IMR-90 (cell line): ENCODE measurements at regions not wholly inside any gene's neighbourhood (a gene's known extent, or its start where the extent isn't known, plus 50 kb on each side); places are given as distances from the start of the nearest gene placed in this dataset.

Experiments
- ATAC-seq: fragments of 200-7000 bp; cut with Tn5 transposase; 2 replicates; pipeline ENCODE4 v1.9.1; 2020; ENCODE audit warnings: low read depth, mild to moderate bottlenecking, moderate library complexity
- BruUV-seq: library from RNA; stranded (reverse); fragments of 400-500 nt; replicated peaks from 2 replicates; lab custom pipeline; 2021; lab: Mats Ljungman, UMichigan
- CTCF ChIA-PET: fragments of 300-600 bp; formaldehyde crosslinking; extraction: SDS; loops from one replicate; lab custom pipeline; 2021; ENCODE audit warnings: antibody characterized with exemption; lab: Yijun Ruan, JAX
- POLR2A ChIA-PET: fragments of 300-600 bp; sonication (Branson Sonifier 250); formaldehyde crosslinking; loops from one replicate; lab custom pipeline; 2022; ENCODE audit warnings: antibody characterized with exemption; ENCODE audit not compliant: unreplicated experiment; lab: Charles Lee
- DNase-seq: peaks from one replicate; pipeline ENCODE4 v3.0.0; 2013
- H2AFZ ChIP-seq: replicated peaks from 2 replicates; pipeline ENCODE3; 2013; ENCODE audit warnings: low read length, mild to moderate bottlenecking; ENCODE audit not compliant: poor library complexity
- H2AK5ac ChIP-seq: 2 replicates; pipeline ENCODE4 v1.6.1; 2013; ENCODE audit warnings: low read depth, low read length, inconsistent platforms
- H2AK9ac ChIP-seq: replicated peaks from 2 replicates; pipeline ENCODE3; 2013; ENCODE audit warnings: mild to moderate bottlenecking, low read depth, low read length, moderate library complexity; ENCODE audit not compliant: poor library complexity
- H2BK120ac ChIP-seq: 2 replicates; pipeline ENCODE4 v1.6.1; 2013; ENCODE audit warnings: low read depth, low read length, inconsistent platforms
- H2BK15ac ChIP-seq: 3 replicates; pipeline ENCODE4 v1.6.1; 2013; ENCODE audit warnings: low read depth, low read length, inconsistent platforms
- H2BK20ac ChIP-seq: 2 replicates; pipeline ENCODE4 v1.6.1; 2013; ENCODE audit warnings: low read depth, mild to moderate bottlenecking, inconsistent platforms, low read length, moderate library complexity
- H2BK5ac ChIP-seq: 2 replicates; pipeline ENCODE4 v1.6.1; 2013; ENCODE audit warnings: mild to moderate bottlenecking, low read depth, low read length, inconsistent platforms; ENCODE audit not compliant: poor library complexity, severe bottlenecking
- H3K14ac ChIP-seq: replicated peaks from 2 replicates; pipeline ENCODE4 v1.6.1; 2013; ENCODE audit warnings: low read depth, low read length, inconsistent platforms
- H3K18ac ChIP-seq: 2 replicates; pipeline ENCODE4 v1.6.1; 2013; ENCODE audit warnings: low read depth, low read length, control low read depth
- H3K23ac ChIP-seq: 2 replicates; pipeline ENCODE4 v1.6.1; 2013; ENCODE audit warnings: low read depth, low read length, inconsistent platforms
- H3K27ac ChIP-seq: 2 replicates; pipeline ENCODE4 v1.5.1; 2013; ENCODE audit warnings: mild to moderate bottlenecking, control low read depth, low read length; ENCODE audit not compliant: insufficient read depth
- H3K27me3 ChIP-seq: 2 replicates; pipeline ENCODE4 v1.6.1; 2013; ENCODE audit warnings: low read length; ENCODE audit not compliant: control insufficient read depth, insufficient read depth
- H3K36me3 ChIP-seq: 2 replicates; pipeline ENCODE4 v1.6.1; 2013; ENCODE audit warnings: low read length, mixed read lengths; ENCODE audit not compliant: control insufficient read depth, insufficient read depth
- H3K4ac ChIP-seq: 2 replicates; pipeline ENCODE4 v1.6.1; 2013; ENCODE audit warnings: low read depth, low read length, inconsistent platforms
- H3K4me1 ChIP-seq: 2 replicates; pipeline ENCODE4 v1.6.1; 2013; ENCODE audit warnings: low read length, mixed read lengths; ENCODE audit not compliant: control insufficient read depth, insufficient read depth
- H3K4me2 ChIP-seq: 2 replicates; pipeline ENCODE4 v1.6.1; 2013; ENCODE audit warnings: low read depth, mild to moderate bottlenecking, control low read depth, low read length, moderate library complexity
- H3K4me3 ChIP-seq: 2 replicates; pipeline ENCODE4 v1.5.1; 2013; ENCODE audit warnings: low read depth, mild to moderate bottlenecking, control low read depth, low read length, moderate library complexity; ENCODE audit not compliant: insufficient read depth
- H3K56ac ChIP-seq: 2 replicates; pipeline ENCODE4 v1.6.1; 2013; ENCODE audit warnings: low read length, inconsistent platforms; ENCODE audit not compliant: insufficient read depth; ENCODE audit errors: extremely low read depth
- H3K79me1 ChIP-seq, 2 experiments: 2 replicates each; pipeline ENCODE4 v1.6.1; 2013; ENCODE audit warnings: low read length in 2 of 2, inconsistent platforms in 1 of 2, low read depth in 1 of 2
- H3K9ac ChIP-seq: 2 replicates; pipeline ENCODE4 v1.6.1; 2013; ENCODE audit warnings: low read depth, low read length, control low read depth
- H3K9me1 ChIP-seq: 2 replicates; pipeline ENCODE4 v1.6.1; 2013; ENCODE audit warnings: low read length, inconsistent platforms; ENCODE audit not compliant: insufficient read depth
- H3K9me3 ChIP-seq: 2 replicates; pipeline ENCODE4 v1.6.1; 2013; ENCODE audit warnings: low read length; ENCODE audit not compliant: control insufficient read depth, insufficient read depth
- H4K20me1 ChIP-seq: 2 replicates; pipeline ENCODE4 v1.6.1; 2013; ENCODE audit warnings: low read length, inconsistent platforms; ENCODE audit not compliant: insufficient read depth
- H4K5ac ChIP-seq: 2 replicates; pipeline ENCODE4 v1.6.1; 2013; ENCODE audit warnings: mild to moderate bottlenecking, low read depth, low read length, control low read depth
- H4K8ac ChIP-seq, 2 experiments: 2 replicates each; pipeline ENCODE4 v1.6.1; 2013; ENCODE audit warnings: low read depth in 2 of 2, low read length in 2 of 2, control low read depth in 1 of 2, inconsistent platforms in 1 of 2
- H4K91ac ChIP-seq: 2 replicates; pipeline ENCODE4 v1.6.1; 2013; ENCODE audit warnings: low read depth, low read length, inconsistent platforms; ENCODE audit not compliant: insufficient read depth
- CHD1 ChIP-seq: IDR thresholded peaks from 2 replicates; pipeline ENCODE4 v1.6.1; 2012; ENCODE audit warnings: low read depth, low read length, improper control_type of control experiment
- NFE2L2 ChIP-seq: fragments of 150-350 bp; IDR thresholded peaks from 2 replicates; pipeline ENCODE4 v1.6.1; 2016; ENCODE audit warnings: low read depth, mild to moderate bottlenecking, low read length
- WGBS, 2 experiments: methylation state at CpG; one replicate each; pipeline versions ENCODE4 v1.1.5 to v1.1.7; 2013; ENCODE audit warnings: missing lambda C conversion rate in 2 of 2; ENCODE audit not compliant: insufficient read length in 1 of 2; ENCODE audit errors: extremely low coverage in 2 of 2; 5-methylcytosine and 5-hydroxymethylcytosine counted together
- dilution Hi-C: fragments of 300-500 bp; cut with HindIII; formaldehyde crosslinking; loops from one replicate; pipeline ENCODE4 v1.14.3; 2018; ENCODE audit warnings: low sequenced_read_pairs; ENCODE audit not compliant: unreplicated experiment
- in situ Hi-C: fragments of 300-500 bp; cut with MboI; formaldehyde crosslinking; loops from 3 replicates; pipeline ENCODE4 v1.14.3; 2019; ENCODE audit warnings: low sequenced_read_pairs, inconsistent platforms, mixed read lengths
- intact Hi-C: fragments of 100-400 bp; cut with micrococcal nuclease; formaldehyde crosslinking; loops from 2 replicates; pipeline ENCODE4 v1.10.0; 2022

DNA sequence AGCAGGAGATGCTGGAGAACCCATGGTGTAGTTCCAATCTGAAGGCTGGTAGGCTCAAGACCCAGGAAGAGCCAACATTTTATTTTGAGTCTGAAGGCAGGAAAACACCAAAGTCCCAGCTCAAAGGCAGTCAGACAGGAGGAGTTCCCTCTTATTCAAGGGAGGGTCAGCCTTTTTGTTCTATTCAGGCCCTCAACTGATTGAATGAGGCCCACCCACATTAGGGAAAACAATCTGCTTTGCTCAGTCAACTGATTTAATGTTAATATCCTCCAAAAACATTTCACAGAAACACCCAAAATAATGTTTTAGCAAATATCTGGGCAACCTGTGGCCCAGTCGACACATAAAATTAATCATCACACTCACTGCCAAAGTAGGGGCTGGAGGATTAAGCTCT, 130.8 kb downstream of the LMNTD1 start:
- H3K9me3 ChIP-seq: no peaks in the 10 kb centered on the region
- H2BK5ac ChIP-seq: no peak overlapping the region
- H2BK15ac ChIP-seq: no peak overlapping the region
- H3K4ac ChIP-seq: no peak overlapping the region
- no peak overlapping the region for H2AK9ac ChIP-seq
- H2BK120ac ChIP-seq: no peak overlapping the region
- no peaks in the 10 kb centered on the region for H3K36me3 ChIP-seq
- no peaks in the 10 kb centered on the region for H3K79me1 ChIP-seq
- H3K18ac ChIP-seq: no peak overlapping the region
- ChIA-PET CTCF (no interaction called here), POLR2A (no interaction called here)
- no peak overlapping the region for H3K9ac ChIP-seq
- H2BK20ac ChIP-seq: no peak overlapping the region
- no peak overlapping the region for H4K91ac ChIP-seq
- no peak for DNase-seq
- TF ChIP-seq CHD1 (no peak), NFE2L2 (no peak)
- no peaks in the 10 kb centered on the region for H4K20me1 ChIP-seq
- no peak overlapping the region for H3K14ac ChIP-seq
- 0 out of 2 replicates have a peak overlapping the region, but pooled peaks have one; percentile 42 for H3K23ac ChIP-seq
- no peak overlapping the region for H4K8ac ChIP-seq
- no CpG with 5 or more reads among the region's 1 CpG for WGBS, 2 experiments
- H3K27ac ChIP-seq: no peak overlapping the region
- no peak overlapping the region for H3K4me3 ChIP-seq
- no peak for ATAC-seq
- no peak overlapping the region for H3K56ac ChIP-seq
- no peak overlapping the region for H3K4me2 ChIP-seq
- no TSS peak for BruUV-seq
- in situ Hi-C loops (no loop called here), intact Hi-C loops (no loop called here), dilution Hi-C loops (no loop called here)
- no peak overlapping the region for H2AFZ ChIP-seq
- H3K4me1 ChIP-seq: peaks cover under 1% of the 10 kb centered on the region; the same call in 1 of the 2 replicates
- H3K27me3 ChIP-seq: no peaks in the 10 kb centered on the region
- H3K9me1 ChIP-seq: no peaks in the 10 kb centered on the region; the same call in 1 of the 2 replicates
- H2AK5ac ChIP-seq: peak overlapping the region; percentile 21; the same call in 1 of the 2 replicates
- no peak overlapping the region for H4K5ac ChIP-seq
